ENCODE measurements at regions not wholly inside any gene's neighbourhood (a gene's known extent, or its start where the extent isn't known, plus 50 kb on each side); places are given as distances from the start of the nearest gene placed in this dataset.
"Not testable (repeated sequence)": the region's sequence is repeated elsewhere in the genome, so short reads cannot be mapped to it uniquely, and the experiment has no call there.

DNA sequence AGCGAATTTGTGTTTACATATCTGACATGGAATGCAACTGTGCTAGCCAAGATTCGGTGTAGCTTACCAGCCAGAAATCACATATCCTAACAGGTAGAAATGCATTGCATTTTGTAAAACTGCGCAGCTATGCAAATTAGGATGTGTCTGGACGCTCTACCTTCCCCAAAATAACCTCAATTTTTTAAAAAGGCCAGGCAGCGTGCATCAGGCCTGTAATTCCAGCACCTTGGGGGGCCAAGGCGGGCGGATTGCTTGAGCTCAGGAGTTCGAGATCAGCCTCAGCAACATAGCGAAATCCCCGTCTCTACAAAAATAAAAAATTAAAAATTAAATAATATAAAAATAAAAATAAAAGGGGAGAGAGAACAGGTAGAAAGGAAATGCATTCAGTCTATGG lies 305.0 kb downstream of the TYW1 start:
- TF ChIP-seq POLR2A (IDR thresholded peaks at IDR 0.05) = no peak
- TF ChIP-seq, protein P1, sequence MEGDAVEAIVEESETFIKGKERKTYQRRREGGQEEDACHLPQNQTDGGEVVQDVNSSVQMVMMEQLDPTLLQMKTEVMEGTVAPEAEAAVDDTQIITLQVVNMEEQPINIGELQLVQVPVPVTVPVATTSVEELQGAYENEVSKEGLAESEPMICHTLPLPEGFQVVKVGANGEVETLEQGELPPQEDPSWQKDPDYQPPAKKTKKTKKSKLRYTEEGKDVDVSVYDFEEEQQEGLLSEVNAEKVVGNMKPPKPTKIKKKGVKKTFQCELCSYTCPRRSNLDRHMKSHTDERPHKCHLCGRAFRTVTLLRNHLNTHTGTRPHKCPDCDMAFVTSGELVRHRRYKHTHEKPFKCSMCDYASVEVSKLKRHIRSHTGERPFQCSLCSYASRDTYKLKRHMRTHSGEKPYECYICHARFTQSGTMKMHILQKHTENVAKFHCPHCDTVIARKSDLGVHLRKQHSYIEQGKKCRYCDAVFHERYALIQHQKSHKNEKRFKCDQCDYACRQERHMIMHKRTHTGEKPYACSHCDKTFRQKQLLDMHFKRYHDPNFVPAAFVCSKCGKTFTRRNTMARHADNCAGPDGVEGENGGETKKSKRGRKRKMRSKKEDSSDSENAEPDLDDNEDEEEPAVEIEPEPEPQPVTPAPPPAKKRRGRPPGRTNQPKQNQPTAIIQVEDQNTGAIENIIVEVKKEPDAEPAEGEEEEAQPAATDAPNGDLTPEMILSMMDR (IDR thresholded peaks at IDR 0.05) = no peak
- H3K4me3 ChIP-seq (replicated peaks in 1 of 3) = peak overlapping the region; percentile 22 to 95 (median 78)
- H3K36me3 ChIP-seq = peaks cover 0 to 4% of the 10 kb centered on the region in 2 donors
- H3K9me3 ChIP-seq = no peaks in the 10 kb centered on the region
- no peak for DNase-seq
- 44 to 45% methylated on average over 10 of the region's 10 CpGs for WGBS, 2 donors
- no peaks in the 10 kb centered on the region for H3K27me3 ChIP-seq
- peak overlapping the region; percentile 93 to 95 (median 93) for H3K27ac ChIP-seq
- intact Hi-C loops (cut with DNase I) = no loop called here
- peaks cover 5 to 6% of the 10 kb centered on the region in 2 donors for H3K4me1 ChIP-seq

DNA sequence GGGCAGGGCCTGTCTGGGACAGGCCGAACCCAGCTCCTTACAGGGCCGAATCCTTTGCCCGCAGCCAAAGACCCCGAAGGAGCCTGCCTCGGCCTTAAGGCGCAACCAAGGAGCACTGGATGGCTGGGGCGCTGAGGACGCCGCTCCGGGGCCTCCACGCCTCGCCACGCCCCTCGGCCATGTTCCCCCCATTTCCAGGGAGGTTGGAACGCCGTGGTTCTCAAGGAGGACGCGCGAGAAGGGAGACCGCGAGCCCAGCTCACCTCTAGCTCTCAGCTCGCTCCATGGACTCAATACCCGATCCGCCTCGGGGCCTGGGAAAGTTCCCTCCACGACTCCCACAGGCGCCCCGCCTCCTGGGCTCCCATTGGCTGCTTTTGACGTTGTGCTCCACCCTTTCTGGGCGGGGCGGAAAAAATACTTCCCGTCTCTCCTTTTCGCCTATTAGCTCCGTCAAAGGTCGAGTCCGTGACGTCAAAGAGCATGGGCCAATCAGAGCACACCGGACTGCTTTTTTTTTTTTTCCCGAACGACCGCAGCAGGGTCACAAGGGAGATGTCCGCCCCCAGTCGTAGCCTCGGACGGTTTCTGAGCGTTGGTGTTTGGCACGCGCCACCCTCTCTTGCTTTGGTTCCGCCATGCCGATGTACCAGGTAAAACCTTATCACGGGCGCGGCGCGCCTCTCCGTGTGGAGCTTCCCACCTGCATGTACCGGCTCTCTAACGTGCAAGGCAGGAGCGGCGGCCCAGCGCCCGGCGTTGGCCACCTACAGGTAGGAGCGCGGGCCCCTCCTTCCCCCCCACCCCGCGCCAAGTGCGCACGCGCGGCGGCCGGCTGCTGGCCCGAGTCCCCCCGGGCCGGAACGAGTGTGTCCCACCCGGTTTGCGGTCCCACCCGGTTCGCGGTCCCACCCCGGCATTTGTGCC lies 305.7 kb downstream of the TYW1 start:
- Histone ChIP-seq H3K4me3 (replicated peaks in 1 of 3) (peak overlapping the region; percentile 75 to 95 (median 78)), H3K9me3 (no peaks in the 10 kb centered on the region), H3K4me1 (peaks cover 5 to 6% of the 10 kb centered on the region in 2 donors), H3K27me3 (no peaks in the 10 kb centered on the region), H3K36me3 (peaks cover 0 to 8% of the 10 kb centered on the region in 2 donors), H3K27ac (peak overlapping the region; percentile 93 to 96 (median 95))
- peak; percentile 100 for DNase-seq
- intact Hi-C loops (cut with DNase I) = no loop called here
- TF ChIP-seq, protein P1 (IDR thresholded peaks at IDR 0.05) = peak in 5 of 6 experiments; percentile 17 to 72 (median 53)
- TF ChIP-seq POLR2A (IDR thresholded peaks at IDR 0.05) = peak in 1 of 2 donors; percentile 85
- 1% methylated on average over 38 to 57 of the region's 83 CpGs for whole genome bisulfite sequencing, 2 donors

DNA sequence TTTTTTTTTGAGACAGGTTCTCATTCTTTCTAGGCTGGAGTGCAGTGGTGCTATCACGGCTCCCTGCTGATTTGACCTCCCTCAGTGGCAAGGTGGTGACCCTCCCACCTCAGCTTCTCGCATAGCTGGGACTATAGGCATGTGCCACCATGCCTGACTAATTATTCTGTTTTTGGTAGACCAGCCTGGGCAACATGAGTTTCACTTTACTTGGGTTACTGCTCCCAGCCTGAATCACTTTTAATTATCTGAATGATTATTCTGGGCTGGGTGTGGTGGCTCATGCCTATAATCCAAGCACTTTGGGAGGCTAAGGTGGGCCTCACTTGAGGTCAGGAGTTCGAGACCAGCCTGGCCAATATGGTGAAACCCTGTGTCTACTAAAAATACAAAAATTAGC lies 308.2 kb downstream of the TYW1 start:
- 94 to 98% methylated on average over 3 of the region's 3 CpGs for WGBS, 2 donors
- DNase-seq; H3K27me3 ChIP-seq; H3K27ac ChIP-seq; intact Hi-C loops (cut with DNase I); H3K9me3 ChIP-seq; H3K4me1 ChIP-seq; H3K4me3 ChIP-seq (replicated peaks in 1 of 3): not testable (repeated sequence)
- H3K36me3 ChIP-seq = peaks cover 22 to 25% of the 10 kb centered on the region in 2 donors

DNA sequence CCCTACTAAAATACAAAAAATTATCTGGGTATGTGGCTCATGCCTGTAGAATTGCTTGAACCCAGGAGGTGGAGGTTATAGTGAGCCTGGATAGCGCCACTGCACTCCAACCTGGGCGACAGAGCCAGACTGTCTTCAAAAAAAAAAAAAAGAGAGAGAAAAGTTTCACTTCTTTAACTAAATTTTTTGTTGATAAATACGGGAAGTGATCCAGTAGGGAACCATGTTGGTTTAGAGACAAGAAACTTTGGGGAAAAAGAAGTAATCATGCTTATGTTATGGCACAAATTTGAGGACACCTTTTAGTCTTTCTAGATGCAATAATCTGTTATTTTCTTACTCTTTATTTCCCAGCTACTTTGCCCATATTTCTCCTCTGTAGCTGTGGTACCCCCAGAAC lies 309.7 kb downstream of the TYW1 start:
- intact Hi-C loops (cut with DNase I) = no loop called here
- peaks cover 36 to 40% of the 10 kb centered on the region in 2 donors for H3K36me3 ChIP-seq
- no peak for DNase-seq
- no peaks in the 10 kb centered on the region for H3K27me3 ChIP-seq
- H3K27ac ChIP-seq = no peak overlapping the region
- TF ChIP-seq POLR2A (IDR thresholded peaks at IDR 0.05) = no peak
- TF ChIP-seq, protein P1 (IDR thresholded peaks at IDR 0.05) = no peak
- peaks cover 4 to 6% of the 10 kb centered on the region in 2 donors for H3K4me1 ChIP-seq
- H3K9me3 ChIP-seq = no peaks in the 10 kb centered on the region
- WGBS, 2 donors = 90 to 96% methylated on average over 3 of the region's 3 CpGs
- no peak overlapping the region for H3K4me3 ChIP-seq (replicated peaks in 1 of 3)

DNA sequence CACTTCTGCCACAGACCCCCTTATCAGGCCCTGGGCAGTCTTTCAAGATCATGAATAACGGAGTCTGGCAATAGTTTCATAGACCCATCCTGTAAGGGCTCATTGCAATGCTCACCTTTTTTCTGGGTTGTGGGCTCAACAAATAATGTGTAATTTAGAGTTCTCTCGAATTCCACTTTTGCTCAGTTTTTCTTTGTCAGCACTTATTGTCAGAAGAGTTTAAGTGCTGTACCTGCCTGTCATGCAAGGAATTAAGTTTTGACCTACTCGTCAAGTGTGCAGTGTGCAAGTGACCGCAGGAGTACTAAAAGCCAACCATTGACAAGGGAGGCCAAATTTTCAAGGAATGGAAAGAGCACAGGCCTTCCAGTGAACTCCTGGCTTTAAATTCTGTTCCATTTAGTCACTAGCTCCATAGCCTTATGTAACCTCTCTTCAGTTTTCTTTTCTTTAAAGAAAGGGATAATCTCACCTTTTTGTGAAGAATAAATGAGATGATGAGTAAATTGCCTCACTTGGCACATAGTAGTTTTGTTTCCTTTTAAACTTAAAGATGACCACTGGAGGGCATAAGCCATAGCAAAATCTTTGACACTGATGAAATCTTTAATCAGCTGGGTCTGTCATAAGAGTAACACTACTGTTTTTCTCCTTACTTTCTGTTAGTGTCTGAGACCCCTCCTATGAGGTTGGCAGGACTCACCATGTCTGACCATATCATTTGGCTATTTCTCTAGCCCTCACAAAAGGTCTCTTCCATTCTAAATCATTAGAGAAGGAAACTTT lies 313.3 kb downstream of the TYW1 start:
- TF ChIP-seq POLR2A (IDR thresholded peaks at IDR 0.05) = no peak
- TF ChIP-seq, protein P1 (IDR thresholded peaks at IDR 0.05) = no peak
- no peaks in the 10 kb centered on the region for H3K27me3 ChIP-seq
- no peak overlapping the region for H3K27ac ChIP-seq
- no peaks in the 10 kb centered on the region for H3K4me1 ChIP-seq
- intact Hi-C loops (cut with DNase I) = no loop called here
- no peaks in the 10 kb centered on the region for H3K9me3 ChIP-seq
- WGBS, 2 donors = 91% methylated on average over 4 of the region's 4 CpGs
- H3K36me3 ChIP-seq = peaks cover 50 to 62% of the 10 kb centered on the region in 2 donors
- no peak for DNase-seq
- H3K4me3 ChIP-seq (replicated peaks in 1 of 3) = no peak overlapping the region
